ENCODE measurements at regions not wholly inside any gene's neighbourhood (a gene's known extent, or its start where the extent isn't known, plus 50 kb on each side); places are given as distances from the start of the nearest gene placed in this dataset.
A peak's percentile ranks its signal among the peaks of the same experiment; 100 is the strongest.

GRCh38 chr10:64038107-64038506 is 516.9 kb downstream of the REEP3 start:
- ATAC-seq (no peak), DNase-seq (no peak)
- H3K4me3 ChIP-seq: no peak overlapping the region
- no peaks in the 10 kb centered on the region for H3K9me3 ChIP-seq
- H3K36me3 ChIP-seq (ENCODE audit: low read depth): no peaks in the 10 kb centered on the region
- intact Hi-C loops (cut with DNase I, micrococcal nuclease): no loop called here
- no peak for TF ChIP-seq CTCF (IDR thresholded peaks at IDR 0.05)
- H3K4me1 ChIP-seq (ENCODE audit: low read depth): peaks cover 11% of the 10 kb centered on the region

GRCh38 chr10:64039198-64039597 is 518.0 kb downstream of the REEP3 start:
- DNase-seq (no peak), ATAC-seq (no peak)
- intact Hi-C loops (cut with DNase I, micrococcal nuclease): no loop called here
- no peaks in the 10 kb centered on the region for H3K9me3 ChIP-seq
- peaks cover 11% of the 10 kb centered on the region for H3K4me1 ChIP-seq (ENCODE audit: low read depth)
- no peaks in the 10 kb centered on the region for H3K36me3 ChIP-seq (ENCODE audit: low read depth)
- H3K4me3 ChIP-seq: no peak overlapping the region
- TF ChIP-seq CTCF (IDR thresholded peaks at IDR 0.05): no peak

GRCh38 chr10:64040781-64041180 is 519.6 kb downstream of the REEP3 start:
- ATAC-seq (no peak), DNase-seq (no peak)
- no peaks in the 10 kb centered on the region for H3K9me3 ChIP-seq
- no peak overlapping the region for H3K4me3 ChIP-seq
- TF ChIP-seq CTCF (IDR thresholded peaks at IDR 0.05): no peak
- no peaks in the 10 kb centered on the region for H3K36me3 ChIP-seq (ENCODE audit: low read depth)
- intact Hi-C loops (cut with DNase I, micrococcal nuclease): no loop called here
- H3K4me1 ChIP-seq (ENCODE audit: low read depth): peaks cover 11% of the 10 kb centered on the region

GRCh38 chr10:64041185-64041988 is 520.2 kb downstream of the REEP3 start:
- H3K36me3 ChIP-seq (ENCODE audit: low read depth): no peaks in the 10 kb centered on the region
- TF ChIP-seq CTCF (IDR thresholded peaks at IDR 0.05): peak; percentile 90
- intact Hi-C loops (cut with DNase I, micrococcal nuclease): no loop called here
- no peak overlapping the region for H3K4me3 ChIP-seq
- ATAC-seq: peak; percentile 97
- DNase-seq: peak; percentile 71 to 83 (median 80)
- H3K9me3 ChIP-seq: no peaks in the 10 kb centered on the region
- peaks cover 11% of the 10 kb centered on the region for H3K4me1 ChIP-seq (ENCODE audit: low read depth)

- no peak for TF ChIP-seq CTCF (IDR thresholded peaks at IDR 0.05)
- no peak for DNase-seq
- H3K9me3 ChIP-seq: no peaks in the 10 kb centered on the region
- no peak for ATAC-seq
- peaks cover 6% of the 10 kb centered on the region for H3K4me1 ChIP-seq (ENCODE audit: low read depth)
- intact Hi-C loops (cut with DNase I, micrococcal nuclease): no loop called here
- no peak overlapping the region for H3K4me3 ChIP-seq
- no peaks in the 10 kb centered on the region for H3K36me3 ChIP-seq (ENCODE audit: low read depth)
Measured at GRCh38 chr10:64041989-64042490, 520.8 kb downstream of the REEP3 start.
